Cardiac muscle cell (in vitro differentiated cells and primary cell): ENCODE measurements at regions not wholly inside any gene's neighbourhood (a gene's known extent, or its start where the extent isn't known, plus 50 kb on each side); places are given as distances from the start of the nearest gene placed in this dataset.

Experiments
- DNase-seq, 2 donors: peaks; one replicate each; pipeline versions ENCODE4 v3.0.0 to v3.0.0-alpha.2; 2010 to 2017; ENCODE audit warnings: low read depth in 1 of 2, low spot score in 1 of 2
- H3K27ac ChIP-seq: fragments of 200-600 bp; sonication (generic); 2 replicates; pipeline ENCODE4 v1.5.1; 2016
- H3K27me3 ChIP-seq: fragments of 200-600 bp; sonication (generic); 2 replicates; pipeline ENCODE4 v1.6.0; 2016; ENCODE audit warnings: control low read depth
- H3K36me3 ChIP-seq: fragments of 200-600 bp; sonication (generic); 2 replicates; pipeline ENCODE4 v1.5.1; 2016; ENCODE audit warnings: control low read depth
- H3K4me1 ChIP-seq: fragments of 200-600 bp; sonication (generic); 2 replicates; pipeline ENCODE4 v1.8.1; 2017; ENCODE audit warnings: low read depth, mild to moderate bottlenecking, mixed run types
- H3K4me3 ChIP-seq: fragments of 200-600 bp; sonication (generic); 2 replicates; pipeline ENCODE4 v1.5.1; 2016; ENCODE audit warnings: mild to moderate bottlenecking
- H3K9me3 ChIP-seq: fragments of 200-600 bp; sonication (generic); 2 replicates; pipeline ENCODE4 v1.5.1; 2017; ENCODE audit warnings: low read depth, mild to moderate bottlenecking, control low read depth
- TF ChIP-seq, protein P1 (sequence below): IDR thresholded peaks from 2 replicates; pipeline ENCODE4 v1.5.1; 2012; ENCODE audit warnings: low read depth, mild to moderate bottlenecking, low read length

DNA sequence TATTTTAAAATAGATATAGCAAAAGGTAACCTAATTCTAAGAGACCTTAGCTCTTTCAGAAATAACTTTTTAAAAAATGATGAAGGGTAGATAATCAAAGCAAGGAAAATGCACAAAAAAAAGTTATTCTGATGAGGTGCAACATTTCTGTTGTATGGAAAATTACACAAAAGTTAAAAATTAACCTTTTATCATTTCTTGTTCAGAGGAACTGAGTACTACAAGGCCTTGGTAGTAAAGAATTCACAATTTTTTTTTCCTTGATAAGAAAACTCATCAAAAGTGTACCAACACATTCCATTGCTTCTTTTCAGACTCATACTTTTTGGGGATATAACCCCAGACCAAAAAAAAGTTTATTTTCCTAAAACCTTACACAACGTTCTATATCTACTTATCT lies 213.0 kb downstream of the IL15 start:
- no peaks in the 10 kb centered on the region for H3K9me3 ChIP-seq
- no peak overlapping the region for H3K27ac ChIP-seq
- TF ChIP-seq, protein P1, sequence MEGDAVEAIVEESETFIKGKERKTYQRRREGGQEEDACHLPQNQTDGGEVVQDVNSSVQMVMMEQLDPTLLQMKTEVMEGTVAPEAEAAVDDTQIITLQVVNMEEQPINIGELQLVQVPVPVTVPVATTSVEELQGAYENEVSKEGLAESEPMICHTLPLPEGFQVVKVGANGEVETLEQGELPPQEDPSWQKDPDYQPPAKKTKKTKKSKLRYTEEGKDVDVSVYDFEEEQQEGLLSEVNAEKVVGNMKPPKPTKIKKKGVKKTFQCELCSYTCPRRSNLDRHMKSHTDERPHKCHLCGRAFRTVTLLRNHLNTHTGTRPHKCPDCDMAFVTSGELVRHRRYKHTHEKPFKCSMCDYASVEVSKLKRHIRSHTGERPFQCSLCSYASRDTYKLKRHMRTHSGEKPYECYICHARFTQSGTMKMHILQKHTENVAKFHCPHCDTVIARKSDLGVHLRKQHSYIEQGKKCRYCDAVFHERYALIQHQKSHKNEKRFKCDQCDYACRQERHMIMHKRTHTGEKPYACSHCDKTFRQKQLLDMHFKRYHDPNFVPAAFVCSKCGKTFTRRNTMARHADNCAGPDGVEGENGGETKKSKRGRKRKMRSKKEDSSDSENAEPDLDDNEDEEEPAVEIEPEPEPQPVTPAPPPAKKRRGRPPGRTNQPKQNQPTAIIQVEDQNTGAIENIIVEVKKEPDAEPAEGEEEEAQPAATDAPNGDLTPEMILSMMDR = no peak
- no peaks in the 10 kb centered on the region for H3K4me1 ChIP-seq
- no peaks in the 10 kb centered on the region for H3K36me3 ChIP-seq
- no peaks in the 10 kb centered on the region for H3K27me3 ChIP-seq
- H3K4me3 ChIP-seq = no peak overlapping the region
- no peak for DNase-seq

DNA sequence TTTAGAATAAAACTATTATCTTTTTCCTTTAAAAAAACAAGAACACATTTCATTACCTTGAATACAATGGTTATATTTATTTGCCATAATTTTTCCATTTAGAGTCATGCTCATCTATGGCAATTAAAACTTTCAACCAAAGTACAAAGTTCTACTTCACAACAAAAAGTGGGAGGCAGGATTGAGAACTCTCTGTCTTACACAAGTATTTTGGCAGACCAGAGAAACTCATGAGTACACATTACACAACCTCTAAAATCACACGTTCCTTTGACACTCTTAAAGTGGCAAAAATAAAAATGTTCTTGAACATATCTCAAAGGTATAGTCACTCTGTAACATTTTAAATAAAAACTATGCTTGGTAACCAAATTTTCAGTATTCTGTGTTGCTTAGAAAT lies 213.4 kb downstream of the IL15 start:
- Histone ChIP-seq H3K27ac (no peak overlapping the region), H3K9me3 (no peaks in the 10 kb centered on the region), H3K4me3 (no peak overlapping the region), H3K4me1 (no peaks in the 10 kb centered on the region), H3K27me3 (no peaks in the 10 kb centered on the region), H3K36me3 (no peaks in the 10 kb centered on the region)
- TF ChIP-seq, protein P1 = no peak
- DNase-seq = peak in 1 of 2 donors; percentile 59

DNA sequence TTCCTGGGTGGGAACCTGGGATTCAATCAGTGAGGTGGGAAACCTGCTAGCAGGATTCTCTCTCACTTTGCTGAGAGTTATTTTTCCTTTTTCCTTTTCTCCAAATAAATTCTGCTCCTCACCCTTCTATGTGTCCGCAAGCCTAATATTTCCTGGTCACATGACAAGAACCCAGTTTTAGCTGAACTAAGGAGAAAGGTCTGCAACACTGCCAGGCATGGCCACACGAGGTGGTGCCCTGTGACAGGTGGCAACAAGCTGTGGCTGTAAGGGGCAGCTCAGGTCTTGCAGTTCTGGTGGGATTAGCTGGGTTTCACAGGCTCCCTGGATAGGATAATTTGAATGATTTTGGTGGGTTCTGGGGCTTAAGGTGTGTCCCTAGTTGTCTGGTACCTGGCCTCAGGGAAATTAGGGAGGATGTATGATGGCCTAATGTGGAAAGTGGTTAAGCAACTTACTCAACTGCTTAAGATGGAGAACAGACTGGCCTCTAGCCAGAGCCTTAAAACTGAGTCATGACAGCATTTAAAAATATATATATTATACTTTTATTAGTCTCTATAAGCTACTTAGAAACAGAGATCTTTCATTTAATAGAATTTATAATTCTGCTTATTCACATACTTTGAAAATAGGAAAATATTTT lies 215.0 kb downstream of the IL15 start:
- peak in 1 of 2 donors; percentile 23 for DNase-seq
- Histone ChIP-seq H3K9me3 (no peaks in the 10 kb centered on the region), H3K4me1 (no peaks in the 10 kb centered on the region), H3K27ac (no peak overlapping the region), H3K36me3 (no peaks in the 10 kb centered on the region), H3K4me3 (no peak overlapping the region), H3K27me3 (no peaks in the 10 kb centered on the region)
- TF ChIP-seq, protein P1 = no peak

DNA sequence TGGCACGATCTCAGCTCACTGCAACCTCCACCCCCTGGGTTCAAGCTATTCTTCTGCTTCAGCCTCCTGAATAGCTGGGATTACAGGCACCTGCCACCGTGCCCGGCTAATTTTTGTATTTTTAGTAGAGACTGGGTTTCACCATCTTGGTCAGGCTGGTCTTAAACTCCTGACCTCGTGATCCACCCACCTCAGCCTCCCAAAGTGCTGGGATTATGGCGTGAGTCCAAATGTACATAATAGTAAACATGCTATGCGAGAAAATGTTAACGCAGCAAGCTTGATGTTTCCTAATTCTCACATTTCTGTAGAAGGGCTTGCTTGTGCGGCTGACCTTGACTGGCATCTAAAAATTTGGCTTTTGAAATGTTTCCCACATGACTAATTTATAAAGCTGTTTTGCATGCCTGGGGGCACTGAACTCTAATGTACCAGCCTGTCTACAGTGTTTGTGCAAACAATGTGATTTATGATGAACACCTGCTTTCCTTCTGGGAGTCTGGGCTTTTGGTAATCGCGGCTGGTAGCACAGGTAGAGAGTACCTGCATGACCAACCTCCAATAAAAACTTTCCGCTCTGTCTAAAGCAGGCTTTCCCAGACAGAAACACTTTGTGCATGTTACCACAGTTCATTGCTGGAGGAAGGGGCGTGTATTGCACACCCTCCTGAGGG lies 216.8 kb downstream of the IL15 start:
- Histone ChIP-seq H3K36me3 (no peaks in the 10 kb centered on the region), H3K4me3 (no peak overlapping the region)
- TF ChIP-seq, protein P1 = no peak

DNA sequence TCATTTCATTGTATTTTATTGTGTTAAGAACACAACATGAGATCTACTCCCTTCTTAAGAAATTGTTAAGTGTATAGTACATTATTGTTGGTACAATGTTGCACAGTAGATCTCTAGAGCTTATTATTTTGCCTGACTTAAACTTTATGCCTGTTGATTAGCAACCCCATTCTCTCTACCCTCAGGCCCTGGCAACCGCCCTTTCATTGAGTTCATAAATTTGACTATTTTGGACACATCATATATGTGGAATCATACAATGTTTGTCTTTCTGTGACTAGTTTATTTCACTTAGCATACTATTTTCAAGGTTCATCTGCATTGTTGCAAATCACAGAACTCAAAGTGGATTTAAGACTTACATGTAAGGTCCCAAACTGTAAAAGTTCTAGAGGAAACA lies 222.1 kb downstream of the IL15 start:
- Histone ChIP-seq H3K4me1 (no peaks in the 10 kb centered on the region), H3K27me3 (no peaks in the 10 kb centered on the region), H3K9me3 (no peaks in the 10 kb centered on the region), H3K4me3 (no peak overlapping the region), H3K27ac (no peak overlapping the region), H3K36me3 (no peaks in the 10 kb centered on the region)
- DNase-seq = no peak
- TF ChIP-seq, protein P1 = no peak

More for the DNA sequence above, 216.8 kb downstream of the IL15 start:
- Histone ChIP-seq H3K27ac (no peak overlapping the region), H3K9me3 (no peaks in the 10 kb centered on the region), H3K4me1 (no peaks in the 10 kb centered on the region), H3K27me3 (no peaks in the 10 kb centered on the region)
- no peak for DNase-seq
